ENCODE measurements at regions not wholly inside any gene's neighbourhood (a gene's known extent, or its start where the extent isn't known, plus 50 kb on each side); places are given as distances from the start of the nearest gene placed in this dataset.

- no peak for DNase-seq (ENCODE audit: low spot score)
Measured at GRCh38 chr13:24083141-24083540, 77.4 kb upstream of the SPATA13 start.

GRCh38 chr13:24083722-24084421 lies 76.6 kb upstream of the SPATA13 start:
- DNase-seq (ENCODE audit: low spot score) = no peak

DNA sequence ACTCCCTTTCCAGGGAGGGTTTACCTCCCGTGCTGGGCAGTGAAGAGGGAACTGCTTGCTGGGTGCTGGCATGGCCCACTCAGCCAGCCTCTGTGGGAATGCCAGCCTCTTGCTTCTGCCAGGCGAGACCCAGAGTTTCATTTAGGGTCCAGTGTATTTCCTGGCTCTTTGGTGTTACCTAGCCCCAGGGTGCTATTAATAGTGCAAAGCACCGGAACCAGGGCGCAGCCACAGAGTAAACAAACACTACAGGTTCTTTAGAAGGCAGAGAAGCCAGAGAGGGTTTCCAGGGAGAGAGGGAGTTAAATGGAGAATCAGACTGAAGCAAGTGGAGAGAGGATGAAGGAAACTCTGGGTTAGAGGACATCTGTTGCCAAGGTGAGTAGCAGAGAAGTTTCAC lies 74.9 kb upstream of the SPATA13 start:
- no peak for DNase-seq (ENCODE audit: low spot score)

GRCh38 chr13:24086642-24087041 lies 73.9 kb upstream of the SPATA13 start:
- no peak for DNase-seq (ENCODE audit: low spot score)

DNA sequence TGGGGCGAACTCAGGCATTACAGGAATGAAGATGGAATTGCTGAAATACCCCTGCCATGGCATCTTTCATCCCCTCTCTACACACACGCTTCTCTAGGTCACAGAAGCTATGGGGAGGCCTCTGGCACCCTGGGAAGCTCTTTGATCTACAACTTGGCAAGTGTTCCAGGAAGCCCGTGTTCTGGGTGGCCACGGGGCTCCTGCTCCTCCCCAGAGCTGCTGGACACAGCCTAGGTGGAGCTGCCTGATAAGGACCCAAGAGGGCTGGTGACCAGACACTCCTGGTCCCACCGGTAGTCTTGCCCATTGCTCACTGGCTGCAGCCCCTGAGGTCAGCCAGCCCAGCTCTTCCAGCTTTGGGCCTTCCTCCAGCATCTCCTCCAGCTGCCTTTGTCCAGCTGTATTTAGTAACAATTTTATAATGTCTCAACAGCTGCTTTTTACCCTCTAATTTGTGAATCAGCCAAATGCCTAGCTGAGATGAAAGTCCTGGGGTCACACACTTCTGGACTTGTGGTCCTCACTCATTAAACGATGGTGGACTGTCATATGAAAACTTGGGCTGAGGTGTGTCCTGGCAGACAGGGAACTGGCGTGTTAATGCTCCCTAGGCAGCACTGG lies 72.8 kb upstream of the SPATA13 start:
- DNase-seq (ENCODE audit: low spot score) = no peak

GRCh38 chr13:24090049-24090448 lies 70.5 kb upstream of the SPATA13 start:
- no peak for DNase-seq (ENCODE audit: low spot score)

DNA sequence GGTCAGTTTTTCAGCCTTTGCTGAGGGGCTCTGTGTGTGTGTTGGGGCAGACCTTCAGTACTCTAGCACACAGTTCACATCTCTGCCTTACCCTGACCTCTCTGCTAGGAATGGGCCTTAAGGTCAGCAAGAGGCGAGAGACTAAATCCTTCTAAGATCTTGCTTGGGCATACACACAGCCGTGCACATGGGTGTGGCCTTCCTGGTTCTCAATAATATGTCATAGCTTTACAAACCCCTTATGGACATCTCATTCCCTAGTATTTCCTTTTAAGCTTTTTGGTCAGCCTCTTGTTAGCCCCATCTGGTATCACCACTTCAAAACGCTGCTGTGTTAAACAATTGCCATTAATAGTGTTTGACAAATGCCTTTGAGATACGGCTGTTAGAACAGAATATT lies 69.4 kb upstream of the SPATA13 start:
- no peak for DNase-seq (ENCODE audit: low spot score)

DNA sequence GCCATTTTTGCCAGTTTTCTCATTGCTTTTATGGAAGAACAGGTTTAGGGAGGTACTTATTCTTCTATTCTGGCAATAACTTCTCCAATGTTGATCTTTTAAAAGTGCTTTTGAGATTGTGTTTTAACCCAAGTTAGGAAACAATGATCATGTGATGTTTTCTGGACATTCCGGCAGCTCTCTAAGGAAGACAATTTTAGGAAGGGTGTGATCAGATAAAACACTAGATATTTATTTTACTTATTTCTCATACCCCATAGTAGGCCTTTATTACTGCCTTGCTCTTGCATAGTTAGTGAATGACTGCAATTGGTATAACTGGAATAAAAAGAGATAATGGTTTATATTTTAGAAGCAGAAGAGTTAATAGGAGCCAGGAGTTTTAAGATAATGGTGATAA lies 68.4 kb upstream of the SPATA13 start:
- no peak for DNase-seq (ENCODE audit: low spot score)

DNA sequence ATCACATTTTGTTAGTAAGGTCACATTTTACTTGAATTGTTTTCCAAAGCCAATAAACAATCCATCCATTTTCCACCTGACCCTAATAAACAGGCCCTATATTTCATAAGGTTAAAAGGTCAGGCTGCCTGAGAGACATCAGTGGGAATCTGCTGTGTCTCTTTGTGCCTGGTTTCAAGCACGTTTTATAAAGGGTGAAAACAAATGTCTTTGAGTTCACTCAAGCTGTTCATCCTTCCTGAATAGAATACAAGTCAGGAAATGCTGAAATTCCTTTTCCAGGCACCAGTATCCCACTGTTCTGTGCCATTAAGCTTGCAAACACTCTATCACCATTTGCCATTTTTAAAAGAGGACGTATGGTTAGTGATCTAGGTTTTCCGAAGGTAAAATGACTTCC lies 67.5 kb upstream of the SPATA13 start:
- no peak for DNase-seq (ENCODE audit: low spot score)

DNA sequence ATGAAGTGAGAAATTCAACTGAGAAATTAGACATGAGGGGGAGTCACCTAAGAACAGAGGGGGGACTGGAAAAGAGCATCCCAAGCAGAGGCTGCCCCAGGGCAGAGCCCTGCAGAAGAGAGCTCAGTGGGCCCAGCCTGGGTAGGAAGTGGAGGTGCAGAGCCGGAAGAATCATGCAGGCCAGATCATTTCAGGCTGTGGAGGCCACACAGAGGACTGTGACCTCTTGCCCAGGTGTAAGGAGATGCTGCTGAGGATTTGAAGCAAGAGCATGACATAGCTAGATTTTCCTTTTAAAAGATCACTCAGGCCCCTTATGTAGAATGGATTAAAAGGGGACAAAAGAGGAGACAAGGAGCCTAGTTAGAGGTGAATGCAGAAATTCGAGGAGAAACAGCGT lies 63.9 kb upstream of the SPATA13 start:
- no peak for DNase-seq (ENCODE audit: low spot score)

DNA sequence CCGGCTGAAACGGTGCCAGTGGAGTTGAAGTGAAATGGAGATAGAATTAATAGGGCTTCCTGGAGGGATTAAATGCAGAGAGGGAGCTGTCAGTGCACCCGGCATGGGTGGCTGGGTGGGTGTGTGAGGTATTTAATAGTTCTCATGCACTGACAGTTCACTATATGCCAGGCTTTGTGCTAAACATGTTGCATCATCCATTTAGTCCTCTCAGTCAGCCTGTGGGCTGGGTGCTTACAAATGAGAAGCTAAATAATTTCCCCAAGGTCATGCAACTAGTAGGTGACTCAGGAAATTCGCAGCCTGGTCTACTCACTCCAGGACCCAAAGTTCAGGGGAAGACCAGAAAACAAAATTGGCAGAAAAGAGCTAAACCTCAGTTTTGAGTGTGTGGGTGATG lies 63.5 kb upstream of the SPATA13 start:
- peak; percentile 25 for DNase-seq (ENCODE audit: low spot score)

DNA sequence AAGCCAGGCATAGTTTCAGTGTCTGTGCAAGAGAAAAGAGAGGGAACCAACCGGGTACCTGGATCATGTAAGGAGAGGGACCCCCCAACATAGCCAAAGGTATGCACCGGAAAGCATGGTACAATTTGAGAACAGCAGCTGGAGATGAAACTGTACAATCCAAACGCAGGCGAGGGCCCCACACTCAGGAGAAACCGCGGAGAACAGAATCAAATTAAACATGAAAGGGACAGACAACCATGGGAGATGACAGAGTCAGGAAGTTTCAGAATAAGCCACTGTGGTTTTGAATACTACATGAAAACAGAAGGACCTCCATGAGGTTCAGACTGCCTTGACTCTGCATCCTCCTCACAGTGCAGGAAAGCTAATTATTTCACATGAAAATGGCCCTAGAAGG lies 62.9 kb upstream of the SPATA13 start:
- DNase-seq (ENCODE audit: low spot score) = no peak

DNA sequence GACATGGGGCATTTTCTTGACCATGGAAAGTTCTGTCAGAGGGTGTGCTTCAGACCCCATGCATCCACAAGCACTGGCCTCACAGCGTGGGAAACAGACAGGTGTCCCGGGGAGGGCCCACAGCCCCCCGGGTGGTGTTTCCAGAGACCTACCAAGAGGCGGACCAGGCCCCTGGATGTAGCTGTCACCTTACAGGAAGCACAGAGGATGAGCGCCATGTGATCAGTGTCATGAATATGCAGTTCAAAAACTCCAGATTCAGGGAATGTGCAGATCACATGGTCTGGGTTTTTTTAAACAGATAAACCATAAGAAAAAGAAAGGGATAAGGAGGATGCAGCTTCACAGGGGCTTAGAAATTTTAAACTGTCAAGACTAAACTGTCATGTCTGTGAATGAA lies 61.0 kb upstream of the SPATA13 start:
- DNase-seq (ENCODE audit: low spot score) = no peak

- no peak for DNase-seq (ENCODE audit: low spot score)
Measured at GRCh38 chr13:24100188-24100587, 60.3 kb upstream of the SPATA13 start.

GRCh38 chr13:24103782-24104372 lies 56.6 kb upstream of the SPATA13 start:
- DNase-seq (ENCODE audit: low spot score) = no peak

- DNase-seq (ENCODE audit: low spot score) = no peak
Measured at GRCh38 chr13:24104723-24105122, 55.8 kb upstream of the SPATA13 start.

- DNase-seq (ENCODE audit: low spot score) = no peak
Measured at GRCh38 chr13:24106429-24106828, 54.1 kb upstream of the SPATA13 start.

GRCh38 chr13:24107955-24108614 lies 52.4 kb upstream of the SPATA13 start:
- no peak for DNase-seq (ENCODE audit: low spot score)

GRCh38 chr13:24108615-24108965 lies 51.9 kb upstream of the SPATA13 start:
- no peak for DNase-seq (ENCODE audit: low spot score)

GRCh38 chr13:24110011-24110410 lies 50.5 kb upstream of the SPATA13 start:
- no peak for DNase-seq (ENCODE audit: low spot score)

Measured in AG08396 (cell line).